Esophagus squamous epithelium (tissue), 4 donors: ENCODE measurements at regions not wholly inside any gene's neighbourhood (a gene's known extent, or its start where the extent isn't known, plus 50 kb on each side); places are given as distances from the start of the nearest gene placed in this dataset.

Source experiments
- POLR2A ChIP-seq, 4 donors: fragments of 450-650 bp; IDR thresholded peaks; one replicate each; pipeline ENCODE4 v1.6.1; 2017; ENCODE audit warnings: antibody characterized with exemption in 4 of 4, mild to moderate bottlenecking in 4 of 4, moderate library complexity in 3 of 4
- TF ChIP-seq, protein P1 (sequence below), 6 experiments: fragments of 450-650 bp in 4 of 6; fragments of 200-600 bp in 2 of 6; sonication (generic) in 2 of 6; IDR thresholded peaks; one replicate each; pipeline ENCODE4 v1.5.1; 2016 to 2019; ENCODE audit warnings: antibody characterized with exemption in 6 of 6, mild to moderate bottlenecking in 4 of 6, moderate library complexity in 4 of 6

DNA sequence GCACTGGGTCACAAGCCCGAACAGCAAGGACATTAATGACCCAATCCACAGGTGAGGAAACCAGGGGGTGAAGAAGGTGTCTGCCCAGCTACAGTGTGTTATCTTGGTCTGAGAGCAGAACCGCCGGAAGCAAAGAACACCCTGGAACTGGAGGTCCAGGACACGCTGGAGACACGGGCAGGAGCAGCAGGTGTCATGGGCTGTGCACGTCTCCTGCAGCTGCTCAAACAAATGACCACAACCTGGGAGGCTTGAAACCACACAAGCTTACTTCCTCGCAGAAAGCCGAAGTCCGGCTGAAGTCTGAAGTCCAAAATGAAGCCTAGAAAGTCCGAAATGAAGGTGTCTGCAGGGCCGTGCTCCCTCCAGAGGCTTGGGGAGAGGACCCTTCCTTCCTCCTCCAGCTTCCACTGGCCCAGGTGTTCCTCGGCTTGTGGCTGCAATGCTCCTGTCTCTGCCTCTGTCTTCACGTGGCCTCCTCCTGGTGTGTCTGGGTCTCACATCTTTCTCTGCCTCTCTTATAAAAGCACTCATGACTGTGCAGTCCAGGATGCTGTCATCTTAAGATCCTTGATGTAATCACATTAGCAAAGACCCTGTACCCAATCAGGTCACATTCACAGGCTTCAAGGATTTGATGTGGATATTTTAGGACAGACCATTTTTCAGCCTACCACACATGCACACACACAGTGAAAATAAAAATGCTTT lies 351.2 kb downstream of the C16orf95 start:
- TF ChIP-seq, protein P1, sequence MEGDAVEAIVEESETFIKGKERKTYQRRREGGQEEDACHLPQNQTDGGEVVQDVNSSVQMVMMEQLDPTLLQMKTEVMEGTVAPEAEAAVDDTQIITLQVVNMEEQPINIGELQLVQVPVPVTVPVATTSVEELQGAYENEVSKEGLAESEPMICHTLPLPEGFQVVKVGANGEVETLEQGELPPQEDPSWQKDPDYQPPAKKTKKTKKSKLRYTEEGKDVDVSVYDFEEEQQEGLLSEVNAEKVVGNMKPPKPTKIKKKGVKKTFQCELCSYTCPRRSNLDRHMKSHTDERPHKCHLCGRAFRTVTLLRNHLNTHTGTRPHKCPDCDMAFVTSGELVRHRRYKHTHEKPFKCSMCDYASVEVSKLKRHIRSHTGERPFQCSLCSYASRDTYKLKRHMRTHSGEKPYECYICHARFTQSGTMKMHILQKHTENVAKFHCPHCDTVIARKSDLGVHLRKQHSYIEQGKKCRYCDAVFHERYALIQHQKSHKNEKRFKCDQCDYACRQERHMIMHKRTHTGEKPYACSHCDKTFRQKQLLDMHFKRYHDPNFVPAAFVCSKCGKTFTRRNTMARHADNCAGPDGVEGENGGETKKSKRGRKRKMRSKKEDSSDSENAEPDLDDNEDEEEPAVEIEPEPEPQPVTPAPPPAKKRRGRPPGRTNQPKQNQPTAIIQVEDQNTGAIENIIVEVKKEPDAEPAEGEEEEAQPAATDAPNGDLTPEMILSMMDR (IDR thresholded peaks at IDR 0.05) = no peak
- TF ChIP-seq POLR2A (IDR thresholded peaks at IDR 0.05) = no peak
